Prostate gland (tissue), 1 donor: ENCODE measurements at regions not wholly inside any gene's neighbourhood (a gene's known extent, or its start where the extent isn't known, plus 50 kb on each side); places are given as distances from the start of the nearest gene placed in this dataset.

Experiments
- POLR2A ChIP-seq: fragments of 450-650 bp; IDR thresholded peaks from one replicate; pipeline ENCODE4 v1.6.1; 2016; ENCODE audit warnings: antibody characterized with exemption, mild to moderate bottlenecking
- POLR2AphosphoS5 ChIP-seq: sonication (generic); formaldehyde crosslinking; IDR thresholded peaks from one replicate; pipeline ENCODE4 v1.6.1; 2017; ENCODE audit warnings: antibody characterized with exemption

GRCh38 chr16:51766739-51767138, 615.7 kb upstream of the SALL1 start:
- TF ChIP-seq POLR2AphosphoS5 (no peak), POLR2A (no peak)
